CD4-positive, alpha-beta T cell treated with Interferon alpha-2 for 1 hour (primary cell): ENCODE measurements at regions not wholly inside any gene's neighbourhood (a gene's known extent, or its start where the extent isn't known, plus 50 kb on each side); places are given as distances from the start of the nearest gene placed in this dataset.
"Not testable (repeated sequence)": the region's sequence is repeated elsewhere in the genome, so short reads cannot be mapped to it uniquely, and the experiment has no call there.

Source experiments
- DNase-seq, 2 donors: peaks; one replicate each; pipeline ENCODE4 v3.0.0-alpha.2; 2020 to 2022

- DNase-seq: no peak
Observed at GRCh38 chr5:126046846-126047571, 376.2 kb upstream of the GRAMD2B start.

- DNase-seq: no peak
Observed at GRCh38 chr5:126052120-126052519, 371.1 kb upstream of the GRAMD2B start.

GRCh38 chr5:126052791-126053190 lies 370.4 kb upstream of the GRAMD2B start:
- DNase-seq: no peak

- no peak for DNase-seq
Observed at GRCh38 chr5:126053630-126054029, 369.6 kb upstream of the GRAMD2B start.

GRCh38 chr5:126054577-126055347 lies 368.4 kb upstream of the GRAMD2B start:
- no peak for DNase-seq

GRCh38 chr5:126055348-126055729 lies 367.9 kb upstream of the GRAMD2B start:
- DNase-seq: no peak

- no peak for DNase-seq
Observed at GRCh38 chr5:126056352-126056751, 366.9 kb upstream of the GRAMD2B start.

- DNase-seq: no peak
Observed at GRCh38 chr5:126056851-126057622, 366.2 kb upstream of the GRAMD2B start.

- DNase-seq: not testable (repeated sequence)
Observed at GRCh38 chr5:126058392-126058791, 364.8 kb upstream of the GRAMD2B start.

- DNase-seq: no peak
Observed at GRCh38 chr5:126062398-126063221, 360.6 kb upstream of the GRAMD2B start.

- DNase-seq: no peak
Observed at GRCh38 chr5:126065061-126065460, 358.1 kb upstream of the GRAMD2B start.

GRCh38 chr5:126066836-126067235 lies 356.4 kb upstream of the GRAMD2B start:
- DNase-seq: no peak

GRCh38 chr5:126067404-126067803 lies 355.8 kb upstream of the GRAMD2B start:
- no peak for DNase-seq

GRCh38 chr5:126069329-126069728 lies 353.9 kb upstream of the GRAMD2B start:
- DNase-seq: no peak

GRCh38 chr5:126070481-126070880 lies 352.7 kb upstream of the GRAMD2B start:
- DNase-seq: no peak

- DNase-seq: no peak
Observed at GRCh38 chr5:126074538-126074937, 348.7 kb upstream of the GRAMD2B start.

- no peak for DNase-seq
Observed at GRCh38 chr5:126079266-126079665, 343.9 kb upstream of the GRAMD2B start.

GRCh38 chr5:126081209-126081608 lies 342.0 kb upstream of the GRAMD2B start:
- DNase-seq: no peak

- no peak for DNase-seq
Observed at GRCh38 chr5:126093041-126093440, 330.2 kb upstream of the GRAMD2B start.

- no peak for DNase-seq
Observed at GRCh38 chr5:126093718-126094117, 329.5 kb upstream of the GRAMD2B start.

- DNase-seq: no peak
Observed at GRCh38 chr5:126094991-126095390, 328.2 kb upstream of the GRAMD2B start.

GRCh38 chr5:126096442-126097006 lies 326.7 kb upstream of the GRAMD2B start:
- no peak for DNase-seq
